Mesendoderm (in vitro differentiated cells): ENCODE measurements at regions not wholly inside any gene's neighbourhood (a gene's known extent, or its start where the extent isn't known, plus 50 kb on each side); places are given as distances from the start of the nearest gene placed in this dataset.
"Not testable (repeated sequence)": the region's sequence is repeated elsewhere in the genome, so short reads cannot be mapped to it uniquely, and the experiment has no call there.

Source experiments
- DNase-seq: peaks from one replicate; pipeline ENCODE4 v3.0.0; 2013
- H2AK5ac ChIP-seq: 2 replicates; pipeline ENCODE4 v1.6.1; 2013; ENCODE audit warnings: low read length, inconsistent platforms
- H2BK120ac ChIP-seq: 2 replicates; pipeline ENCODE4 v1.6.1; 2013; ENCODE audit warnings: low read depth, mild to moderate bottlenecking, low read length, moderate library complexity, mixed read lengths
- H2BK15ac ChIP-seq: replicated peaks from 2 replicates; pipeline ENCODE4 v1.6.1; 2013; ENCODE audit warnings: low read depth, mild to moderate bottlenecking, moderate library complexity
- H2BK5ac ChIP-seq: 2 replicates; pipeline ENCODE4 v1.6.1; 2013; ENCODE audit warnings: low read length, inconsistent platforms
- H3K18ac ChIP-seq: 2 replicates; pipeline ENCODE4 v1.6.1; 2013; ENCODE audit warnings: mild to moderate bottlenecking, low read length, mixed read lengths
- H3K23ac ChIP-seq: one replicate; pipeline ENCODE4 v1.6.1; 2013; ENCODE audit warnings: low read length
- H3K27ac ChIP-seq: 2 replicates; pipeline ENCODE4 v1.5.1; 2013; ENCODE audit warnings: low read depth, mild to moderate bottlenecking, inconsistent platforms, low read length, moderate library complexity
- H3K27me3 ChIP-seq: 2 replicates; pipeline ENCODE4 v1.6.1; 2013; ENCODE audit warnings: low read length, control low read depth, mild to moderate bottlenecking, inconsistent platforms; ENCODE audit not compliant: insufficient read depth, poor library complexity
- H3K36me3 ChIP-seq: 2 replicates; pipeline ENCODE4 v1.6.1; 2013; ENCODE audit warnings: low read length, inconsistent platforms; ENCODE audit not compliant: control insufficient read depth, insufficient read depth
- H3K4ac ChIP-seq: one replicate; pipeline ENCODE4 v1.6.1; 2013; ENCODE audit warnings: low read depth, mild to moderate bottlenecking, low read length, moderate library complexity
- H3K4me1 ChIP-seq: 2 replicates; pipeline ENCODE4 v1.6.1; 2013; ENCODE audit warnings: low read depth, low read length, inconsistent platforms; ENCODE audit not compliant: control insufficient read depth
- H3K4me2 ChIP-seq: 2 replicates; pipeline ENCODE4 v1.6.1; 2013; ENCODE audit warnings: low read length
- H3K4me3 ChIP-seq: 2 replicates; pipeline ENCODE4 v1.5.1; 2013; ENCODE audit warnings: mild to moderate bottlenecking, low read length
- H3K56ac ChIP-seq: one replicate; pipeline ENCODE4 v1.6.1; 2013; ENCODE audit warnings: low read length
- H3K79me1 ChIP-seq: 2 replicates; pipeline ENCODE4 v1.6.1; 2013; ENCODE audit warnings: low read length, inconsistent platforms
- H3K79me2 ChIP-seq: 2 replicates; pipeline ENCODE4 v1.6.1; 2013; ENCODE audit warnings: mild to moderate bottlenecking, low read length; ENCODE audit not compliant: control insufficient read depth, insufficient read depth
- H3K9ac ChIP-seq: 2 replicates; pipeline ENCODE4 v1.6.1; 2013; ENCODE audit warnings: low read length, inconsistent platforms
- H4K5ac ChIP-seq: one replicate; pipeline ENCODE4 v1.6.1; 2013; ENCODE audit warnings: low read length
- H4K8ac ChIP-seq: one replicate; pipeline ENCODE4 v1.6.1; 2013; ENCODE audit warnings: low read depth, mild to moderate bottlenecking, control low read depth, low read length, moderate library complexity
- WGBS: extraction: QIAGEN DNeasy Blood & Tissue Kit; methylation state at CpG from one replicate; pipeline ENCODE4 v1.1.7; 2013; ENCODE audit warnings: low lambda C conversion rate, missing lambda C conversion rate; ENCODE audit not compliant: insufficient coverage; ENCODE audit errors: extremely low coverage; 5-methylcytosine and 5-hydroxymethylcytosine counted together

DNA sequence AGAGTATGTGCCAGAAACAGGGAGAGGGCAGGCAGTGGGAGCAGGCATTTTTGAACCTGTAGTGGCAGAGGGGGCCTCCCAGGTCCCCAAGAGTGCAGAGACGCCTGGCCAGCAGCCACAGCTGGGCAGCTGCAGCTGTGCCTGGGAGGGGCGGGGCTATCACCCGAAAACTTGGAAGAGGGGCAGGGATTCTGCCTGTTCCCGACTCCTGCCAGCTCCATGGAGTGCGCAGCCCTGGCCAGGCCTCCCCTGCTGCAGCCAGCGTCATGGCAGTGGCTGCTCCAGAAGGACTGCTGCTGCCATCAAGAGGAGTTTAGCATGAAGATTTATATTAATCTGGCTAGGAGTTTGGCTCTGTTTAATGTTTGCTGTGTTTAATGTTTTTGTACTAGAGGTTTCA is 532.1 kb upstream of the PITX2 start:
- no peak overlapping the region for H3K9ac ChIP-seq
- H2BK15ac ChIP-seq = no peak overlapping the region
- H3K4me3 ChIP-seq = no peak overlapping the region
- H3K27ac ChIP-seq = no peak overlapping the region
- no peak overlapping the region for H3K56ac ChIP-seq
- no peaks in the 10 kb centered on the region for H3K36me3 ChIP-seq
- H3K18ac ChIP-seq = no peak overlapping the region
- no peaks in the 10 kb centered on the region for H3K79me2 ChIP-seq
- H3K4me2 ChIP-seq = no peak overlapping the region
- H3K4me1 ChIP-seq = no peaks in the 10 kb centered on the region
- H2BK120ac ChIP-seq = no peak overlapping the region
- H4K5ac ChIP-seq = no peak overlapping the region
- no peak overlapping the region for H3K23ac ChIP-seq
- WGBS = no CpG with 5 or more reads among the region's 6 CpGs
- H3K79me1 ChIP-seq = no peaks in the 10 kb centered on the region
- no peaks in the 10 kb centered on the region for H3K27me3 ChIP-seq
- DNase-seq = no peak
- H4K8ac ChIP-seq = no peak overlapping the region
- no peak overlapping the region for H2BK5ac ChIP-seq
- no peak overlapping the region for H3K4ac ChIP-seq
- H2AK5ac ChIP-seq = no peak overlapping the region

DNA sequence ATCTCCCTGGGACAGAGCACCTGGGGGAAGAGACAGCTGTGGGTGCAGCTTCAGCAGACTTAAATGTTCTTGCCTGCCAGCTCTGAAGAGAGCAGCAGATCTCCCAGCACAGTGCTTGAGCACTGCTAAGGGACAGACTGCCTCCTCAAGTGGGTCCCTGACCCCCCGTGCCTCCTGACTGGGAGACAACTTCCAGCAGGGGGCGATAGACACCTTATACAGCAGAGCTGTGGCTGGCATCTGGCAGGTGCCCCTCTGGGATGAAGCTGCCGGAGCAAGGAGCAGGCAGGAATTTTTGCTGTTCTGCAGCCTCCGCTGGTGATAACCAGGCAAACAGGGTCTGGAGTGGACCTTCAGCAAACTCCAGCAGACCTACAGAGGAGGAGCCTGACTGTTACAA is 541.7 kb upstream of the PITX2 start:
- not testable (repeated sequence) for H3K27me3 ChIP-seq, H2BK15ac ChIP-seq, H3K4me2 ChIP-seq, H3K4ac ChIP-seq, H3K36me3 ChIP-seq, H2BK5ac ChIP-seq, H4K8ac ChIP-seq, H3K27ac ChIP-seq, H3K4me3 ChIP-seq, H3K79me1 ChIP-seq, H3K18ac ChIP-seq, H2BK120ac ChIP-seq, H3K4me1 ChIP-seq, H3K79me2 ChIP-seq, H3K56ac ChIP-seq, H3K23ac ChIP-seq, H3K9ac ChIP-seq, H2AK5ac ChIP-seq, H4K5ac ChIP-seq
- no CpG with 5 or more reads among the region's 4 CpGs for WGBS
- DNase-seq = peak; percentile 67

DNA sequence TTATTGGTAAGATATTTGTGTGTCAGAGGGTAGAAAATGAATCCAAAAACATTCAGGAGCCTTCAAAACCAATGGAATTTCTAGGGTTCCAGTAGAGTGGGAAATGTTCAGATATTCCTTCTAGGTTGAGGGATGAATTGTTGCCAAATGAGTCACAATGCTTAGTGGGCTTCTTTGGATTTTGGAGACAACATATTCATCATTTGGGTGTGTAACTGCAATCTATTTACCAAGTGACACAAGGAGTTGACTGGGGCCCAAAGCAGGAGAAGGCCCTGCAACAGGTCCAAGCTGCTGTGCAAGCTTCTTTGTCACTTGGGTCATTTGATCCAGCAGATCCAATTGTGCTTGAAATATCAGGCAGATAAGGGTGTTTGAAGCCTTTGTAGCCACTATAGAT is 551.5 kb upstream of the PITX2 start:
- Histone ChIP-seq H3K56ac (no peak overlapping the region), H3K36me3 (no peaks in the 10 kb centered on the region), H4K5ac (no peak overlapping the region), H3K23ac (no peak overlapping the region), H2AK5ac (no peak overlapping the region), H3K18ac (no peak overlapping the region), H3K27me3 (no peaks in the 10 kb centered on the region), H3K9ac (no peak overlapping the region), H3K4me3 (no peak overlapping the region), H3K79me1 (no peaks in the 10 kb centered on the region), H3K4ac (no peak overlapping the region), H4K8ac (no peak overlapping the region), H3K79me2 (no peaks in the 10 kb centered on the region), H3K4me2 (no peak overlapping the region), H2BK15ac (no peak overlapping the region), H2BK120ac (no peak overlapping the region), H2BK5ac (no peak overlapping the region), H3K4me1 (no peaks in the 10 kb centered on the region), H3K27ac (no peak overlapping the region)
- no peak for DNase-seq

DNA sequence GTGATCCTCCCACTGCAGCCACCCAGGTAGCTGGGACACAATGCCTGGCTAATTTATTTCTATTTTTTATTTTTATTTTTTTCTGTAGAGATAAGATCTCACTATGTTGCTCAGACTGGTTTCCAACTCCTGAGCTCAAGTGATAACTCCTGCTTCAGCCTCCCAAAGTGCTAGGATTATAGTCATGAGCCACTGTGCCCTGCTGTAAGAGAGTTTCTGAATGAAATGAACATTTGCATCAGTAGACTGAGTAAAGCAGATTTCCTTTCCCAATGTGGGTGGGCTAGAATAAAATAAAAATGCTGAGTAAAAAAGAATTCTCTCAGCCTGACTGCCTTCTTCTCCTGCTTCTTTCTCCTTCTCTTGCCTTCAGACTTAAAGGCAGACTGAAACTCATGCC is 555.4 kb upstream of the PITX2 start:
- Histone ChIP-seq H3K36me3 (no peaks in the 10 kb centered on the region), H3K23ac (no peak overlapping the region), H2BK15ac (no peak overlapping the region), H2AK5ac (no peak overlapping the region), H3K4me1 (no peaks in the 10 kb centered on the region), H2BK5ac (no peak overlapping the region), H3K27ac (no peak overlapping the region), H2BK120ac (no peak overlapping the region), H3K79me2 (no peaks in the 10 kb centered on the region), H4K5ac (no peak overlapping the region), H4K8ac (no peak overlapping the region), H3K79me1 (no peaks in the 10 kb centered on the region), H3K4me2 (no peak overlapping the region), H3K18ac (no peak overlapping the region), H3K4me3 (no peak overlapping the region), H3K9ac (no peak overlapping the region), H3K27me3 (no peaks in the 10 kb centered on the region), H3K4ac (no peak overlapping the region), H3K56ac (no peak overlapping the region)
- no peak for DNase-seq

DNA sequence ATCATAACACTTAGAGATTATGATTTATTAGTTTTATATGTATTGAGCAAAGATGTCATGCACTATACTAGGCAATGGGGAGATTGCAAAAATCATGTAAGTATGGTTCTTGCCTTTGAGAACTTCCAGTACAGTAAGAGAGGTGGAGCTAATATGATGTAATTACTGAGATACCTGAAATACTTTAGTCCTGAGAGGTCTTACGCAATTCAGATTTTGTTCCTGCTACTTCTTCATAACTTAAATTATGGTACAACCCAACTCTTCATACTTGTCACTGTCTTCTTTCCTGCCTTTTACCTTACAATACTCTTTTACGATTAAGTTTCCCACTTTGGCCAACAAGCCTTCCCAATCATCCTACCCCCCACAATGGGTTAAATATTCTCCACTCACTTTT is 564.2 kb upstream of the PITX2 start:
- no peak overlapping the region for H2BK120ac ChIP-seq
- H4K8ac ChIP-seq = no peak overlapping the region
- no CpG with 5 or more reads among the region's 2 CpGs for WGBS
- no peak for DNase-seq
- H2BK15ac ChIP-seq = no peak overlapping the region
- H2BK5ac ChIP-seq = no peak overlapping the region
- no peaks in the 10 kb centered on the region for H3K4me1 ChIP-seq
- no peak overlapping the region for H3K4me3 ChIP-seq
- H3K4me2 ChIP-seq = no peak overlapping the region
- no peak overlapping the region for H3K9ac ChIP-seq
- H3K56ac ChIP-seq = no peak overlapping the region
- H3K18ac ChIP-seq = no peak overlapping the region
- no peaks in the 10 kb centered on the region for H3K27me3 ChIP-seq
- H3K36me3 ChIP-seq = no peaks in the 10 kb centered on the region
- no peak overlapping the region for H4K5ac ChIP-seq
- H3K27ac ChIP-seq = no peak overlapping the region
- no peak overlapping the region for H3K23ac ChIP-seq
- no peak overlapping the region for H2AK5ac ChIP-seq
- H3K4ac ChIP-seq = no peak overlapping the region
- H3K79me1 ChIP-seq = no peaks in the 10 kb centered on the region
- H3K79me2 ChIP-seq = no peaks in the 10 kb centered on the region

DNA sequence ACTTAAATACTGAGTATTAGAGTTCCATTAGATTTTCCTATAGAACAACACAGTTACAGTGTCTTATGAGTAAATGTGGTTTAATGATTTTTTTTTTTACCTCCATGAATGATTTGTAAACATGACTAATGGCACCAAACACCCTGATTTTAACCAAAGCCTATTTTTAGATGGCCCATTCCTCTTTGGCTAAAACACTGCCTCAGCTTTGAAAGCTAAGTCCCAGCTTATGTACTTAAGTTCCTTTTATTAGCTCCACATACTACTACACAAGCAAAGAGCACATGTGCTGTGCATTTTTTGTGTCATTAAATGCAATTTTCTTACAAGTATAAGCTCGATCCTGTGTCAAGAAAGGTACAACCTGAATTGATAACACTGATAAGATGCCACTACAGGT is 575.6 kb upstream of the PITX2 start:
- Histone ChIP-seq H3K79me2 (no peaks in the 10 kb centered on the region), H2AK5ac (no peak overlapping the region), H3K27me3 (no peaks in the 10 kb centered on the region), H3K56ac (no peak overlapping the region), H3K4me1 (no peaks in the 10 kb centered on the region), H3K23ac (no peak overlapping the region), H3K4me2 (no peak overlapping the region), H3K36me3 (no peaks in the 10 kb centered on the region), H4K8ac (no peak overlapping the region), H2BK5ac (no peak overlapping the region), H2BK15ac (no peak overlapping the region), H3K18ac (no peak overlapping the region), H4K5ac (no peak overlapping the region), H3K4me3 (no peak overlapping the region), H3K9ac (no peak overlapping the region), H3K27ac (no peak overlapping the region), H3K4ac (no peak overlapping the region), H2BK120ac (no peak overlapping the region), H3K79me1 (no peaks in the 10 kb centered on the region)
- no CpG with 5 or more reads among the region's 1 CpG for WGBS
- DNase-seq = no peak
